GM12878 (cell line): ENCODE measurements at regions not wholly inside any gene's neighbourhood (a gene's known extent, or its start where the extent isn't known, plus 50 kb on each side); places are given as distances from the start of the nearest gene placed in this dataset.

Source experiments
- ATAC-seq: fragments of 200-7000 bp; cut with Tn5 transposase; 3 replicates; pipeline ENCODE4 v1.9.1; 2020; ENCODE audit warnings: mild to moderate bottlenecking, moderate library complexity
- BruUV-seq: library from RNA; stranded (reverse); fragments of 400-500 nt; replicated peaks from 2 replicates; lab custom pipeline; 2021; lab: Mats Ljungman, UMichigan
- CTCF ChIA-PET: fragments of 300-600 bp; sonication (Branson Sonifier 250); formaldehyde crosslinking; extraction: SDS; loops from one replicate; lab custom pipeline; 2021; ENCODE audit warnings: inconsistent platforms; lab: Yijun Ruan, JAX
- POLR2A ChIA-PET: fragments of 350-600 bp; formaldehyde crosslinking; extraction: SDS; loops from one replicate; lab custom pipeline; 2021; ENCODE audit warnings: inconsistent platforms; lab: Charles Lee
- RAD21 ChIA-PET: fragments of 300-600 bp; sonication (Branson Sonifier 250); formaldehyde crosslinking; loops from one replicate; lab custom pipeline; 2023; ENCODE audit warnings: antibody characterized with exemption; ENCODE audit not compliant: unreplicated experiment; lab: Charles Lee
- SMC1A ChIA-PET: fragments of 300-600 bp; sonication (Branson Sonifier 250); formaldehyde crosslinking; loops from one replicate; lab custom pipeline; 2023; ENCODE audit not compliant: unreplicated experiment, uncharacterized antibody; lab: Charles Lee
- DNase-seq: peaks from one replicate; pipeline ENCODE4 v3.0.0-alpha.2; 2011; ENCODE audit warnings: low read depth, low spot score
- FAIRE-seq: peaks from 3 replicates; lab custom pipeline; 2011; peaks lifted over from hg19 to GRCh38; lab: Jason Lieb, UNC
- H2AFZ ChIP-seq: 2 replicates; pipeline ENCODE4 v1.6.0; 2011; ENCODE audit warnings: low read depth, low read length, control low read depth; ENCODE audit not compliant: control insufficient read depth
- H3K27ac ChIP-seq: 2 replicates; pipeline ENCODE4 v1.5.1; 2011; ENCODE audit warnings: control low read depth; ENCODE audit not compliant: control insufficient read depth, insufficient read depth
- H3K27me3 ChIP-seq, 2 experiments: replicated peaks in 1 of 2; 2 replicates each; pipeline versions ENCODE4 v1.6.0 to v1.6.1; 2011; ENCODE audit warnings: low read length in 1 of 2; ENCODE audit not compliant: control insufficient read depth in 2 of 2, insufficient read depth in 2 of 2
- H3K36me3 ChIP-seq, 2 experiments: 2 replicates each; pipeline ENCODE4 v1.5.1; 2011; ENCODE audit warnings: low read length in 1 of 2; ENCODE audit not compliant: control insufficient read depth in 2 of 2, insufficient read depth in 2 of 2
- H3K4me1 ChIP-seq: 2 replicates; pipeline ENCODE4 v1.6.1; 2011; ENCODE audit warnings: mild to moderate bottlenecking, low read length, moderate library complexity, mixed read lengths; ENCODE audit not compliant: control insufficient read depth, insufficient read depth
- H3K4me2 ChIP-seq: 2 replicates; pipeline ENCODE4 v1.6.0; 2011; ENCODE audit warnings: control low read depth; ENCODE audit not compliant: control insufficient read depth, insufficient read depth
- H3K4me3 ChIP-seq: fragments of 200-600 bp; sonication (generic); 2 replicates; pipeline ENCODE4 v1.5.1; 2016
- H3K79me2 ChIP-seq: 2 replicates; pipeline ENCODE4 v1.6.0; 2011; ENCODE audit warnings: low read length; ENCODE audit not compliant: control insufficient read depth, insufficient read depth
- H3K9ac ChIP-seq: 2 replicates; pipeline ENCODE4 v1.8.0; 2011; ENCODE audit warnings: low read length, control low read depth, mixed read lengths; ENCODE audit not compliant: control insufficient read depth, insufficient read depth
- H3K9me3 ChIP-seq: replicated peaks from 3 replicates; pipeline ENCODE4 v1.5.1; 2011; ENCODE audit warnings: mild to moderate bottlenecking, low read length; ENCODE audit not compliant: control insufficient read depth, insufficient read depth
- H4K20me1 ChIP-seq: 2 replicates; pipeline ENCODE4 v1.6.0; 2011; ENCODE audit not compliant: control insufficient read depth, insufficient read depth
- CUX1 ChIP-seq: IDR thresholded peaks from 2 replicates; pipeline ENCODE4 v1.6.1; 2012; ENCODE audit warnings: improper control_type of control experiment, low read depth, low read length; ENCODE audit not compliant: insufficient replicate concordance
- HSF1 ChIP-seq: fragments of 150-350 bp; IDR thresholded peaks from 2 replicates; pipeline ENCODE4 v1.6.1; 2014; ENCODE audit warnings: mild to moderate bottlenecking, low read depth, low read length
- MEF2A ChIP-seq: IDR thresholded peaks from 2 replicates; pipeline ENCODE4 v1.6.1; 2011; ENCODE audit warnings: low read depth, mild to moderate bottlenecking, low read length, moderate library complexity; ENCODE audit not compliant: insufficient read depth
- MEF2B ChIP-seq: fragments of 450-650 bp; IDR thresholded peaks from 2 replicates; pipeline ENCODE4 v1.6.1; 2018; ENCODE audit warnings: mild to moderate bottlenecking, moderate library complexity; ENCODE audit not compliant: partially characterized antibody, poor library complexity, severe bottlenecking
- NFYB ChIP-seq: IDR thresholded peaks from 2 replicates; pipeline ENCODE4 v1.6.1; 2011; ENCODE audit warnings: low read depth, mild to moderate bottlenecking, low read length, improper control_type of control experiment, moderate library complexity; ENCODE audit not compliant: insufficient read depth
- PAX5 ChIP-seq: IDR thresholded peaks from 2 replicates; pipeline ENCODE4 v1.6.1; 2011; ENCODE audit warnings: low read depth, low read length, borderline replicate concordance
- POLR2AphosphoS5 ChIP-seq: IDR thresholded peaks from 2 replicates; pipeline ENCODE4 v1.6.1; 2011; ENCODE audit warnings: mild to moderate bottlenecking, low read length, inconsistent platforms
- RAD51 ChIP-seq: fragments of 450-650 bp; IDR thresholded peaks from 2 replicates; pipeline ENCODE4 v1.6.1; 2016; ENCODE audit warnings: moderate library complexity, mild to moderate bottlenecking, inconsistent platforms
- RBBP5 ChIP-seq: fragments of 200-600 bp; sonication (generic); conservative IDR thresholded peaks from 2 replicates; pipeline ENCODE4 v1.6.1; 2016
- RUNX3 ChIP-seq: IDR thresholded peaks from 2 replicates; pipeline ENCODE4 v1.6.1; 2012; ENCODE audit warnings: low read length, inconsistent platforms
- USF1 ChIP-seq: IDR thresholded peaks from 2 replicates; pipeline ENCODE4 v1.6.1; 2011; ENCODE audit warnings: borderline replicate concordance, low read depth, mild to moderate bottlenecking, moderate library complexity, mixed read lengths, low read length; ENCODE audit not compliant: insufficient read depth; ENCODE audit errors: extremely low read length
- WGBS: methylation state at CpG from one replicate; pipeline ENCODE4 v1.1.6; 2016; ENCODE audit warnings: low lambda C conversion rate; ENCODE audit not compliant: insufficient replicate concordance, insufficient coverage; ENCODE audit errors: missing lambda C conversion rate; 5-methylcytosine and 5-hydroxymethylcytosine counted together
- in situ Hi-C: fragments of 300-500 bp; cut with MboI; formaldehyde crosslinking; loops from 9 replicates; pipeline ENCODE4 v1.14.3; 2018; ENCODE audit warnings: mixed read lengths
- intact Hi-C: fragments of 100-400 bp; cut with micrococcal nuclease; formaldehyde crosslinking; loops from one replicate; pipeline ENCODE4 v1.14.2; 2022; ENCODE audit not compliant: unreplicated experiment

GRCh38 chr12:38201461-38202276 is 114.9 kb upstream of the ALG10B start:
- DNase-seq (no peak), ATAC-seq (no peak), FAIRE-seq (no peak)
- ChIA-PET SMC1A (no interaction called here), CTCF (no interaction called here), RAD21 (no interaction called here), POLR2A (no interaction called here)
- H3K27me3 ChIP-seq, result no peaks in the 10 kb centered on the region
- no peak overlapping the region for H3K9ac ChIP-seq
- no TSS peak for BruUV-seq
- H3K27ac ChIP-seq, result no peak overlapping the region
- H3K79me2 ChIP-seq, result no peaks in the 10 kb centered on the region
- no peak overlapping the region for H2AFZ ChIP-seq
- no peak overlapping the region for H3K4me2 ChIP-seq
- no peaks in the 10 kb centered on the region; the same call in 2 of the 3 replicates for H3K9me3 ChIP-seq
- TF ChIP-seq NFYB, result no peak
- no peak for TF ChIP-seq MEF2A
- TF ChIP-seq PAX5, result no peak
- no peak for TF ChIP-seq MEF2B
- no peak for TF ChIP-seq RUNX3
- TF ChIP-seq USF1, result no peak
- TF ChIP-seq RBBP5, result no peak
- TF ChIP-seq CUX1, result no peak
- no peak for TF ChIP-seq HSF1
- no peak for TF ChIP-seq RAD51
- no peak for TF ChIP-seq POLR2AphosphoS5
- no peaks in the 10 kb centered on the region for H4K20me1 ChIP-seq
- intact Hi-C loops (no loop called here), in situ Hi-C loops (no loop called here)
- WGBS, result 65% methylated on average over 37 of the region's 41 CpGs
- no peaks in the 10 kb centered on the region for H3K36me3 ChIP-seq
- H3K4me1 ChIP-seq, result no peaks in the 10 kb centered on the region
- H3K4me3 ChIP-seq, result no peak overlapping the region
